Stomach (tissue), 4 donors: ENCODE measurements at regions not wholly inside any gene's neighbourhood (a gene's known extent, or its start where the extent isn't known, plus 50 kb on each side); places are given as distances from the start of the nearest gene placed in this dataset.

Experiments
- POLR2A ChIP-seq, 4 donors: fragments of 450-650 bp; IDR thresholded peaks; one replicate each; pipeline ENCODE4 v1.6.1; 2016; ENCODE audit warnings: antibody characterized with exemption in 4 of 4, control low read depth in 2 of 4, mild to moderate bottlenecking in 1 of 4, moderate library complexity in 1 of 4
- TF ChIP-seq, protein P1 (sequence below), 7 experiments: fragments of 450-650 bp in 4 of 7; fragments of 200-600 bp in 3 of 7; sonication (generic) in 3 of 7; IDR thresholded peaks; one replicate each; pipeline ENCODE4 v1.5.1; 2016 to 2019; ENCODE audit warnings: antibody characterized with exemption in 7 of 7, control low read depth in 2 of 7, mild to moderate bottlenecking in 1 of 7

DNA sequence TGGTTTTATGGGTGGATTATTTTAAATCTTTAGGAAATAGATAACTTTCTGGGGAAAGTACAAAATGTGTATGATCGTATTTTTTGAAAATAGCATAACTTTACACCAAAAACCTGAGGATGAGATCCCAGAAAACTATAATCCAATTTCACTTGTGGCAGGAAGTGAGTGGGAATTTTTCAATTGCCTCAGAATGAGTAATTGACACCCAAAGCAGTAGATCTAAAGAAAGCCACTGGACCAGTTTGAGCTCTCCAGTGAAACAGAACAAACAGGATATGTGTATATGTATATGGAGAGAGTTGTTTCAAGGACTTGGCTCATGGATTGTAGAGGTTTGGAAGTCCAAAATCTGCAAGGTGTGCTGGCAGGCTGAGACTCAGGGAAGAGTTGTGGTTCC, 109.2 kb upstream of the SHB start:
- TF ChIP-seq, protein P1, sequence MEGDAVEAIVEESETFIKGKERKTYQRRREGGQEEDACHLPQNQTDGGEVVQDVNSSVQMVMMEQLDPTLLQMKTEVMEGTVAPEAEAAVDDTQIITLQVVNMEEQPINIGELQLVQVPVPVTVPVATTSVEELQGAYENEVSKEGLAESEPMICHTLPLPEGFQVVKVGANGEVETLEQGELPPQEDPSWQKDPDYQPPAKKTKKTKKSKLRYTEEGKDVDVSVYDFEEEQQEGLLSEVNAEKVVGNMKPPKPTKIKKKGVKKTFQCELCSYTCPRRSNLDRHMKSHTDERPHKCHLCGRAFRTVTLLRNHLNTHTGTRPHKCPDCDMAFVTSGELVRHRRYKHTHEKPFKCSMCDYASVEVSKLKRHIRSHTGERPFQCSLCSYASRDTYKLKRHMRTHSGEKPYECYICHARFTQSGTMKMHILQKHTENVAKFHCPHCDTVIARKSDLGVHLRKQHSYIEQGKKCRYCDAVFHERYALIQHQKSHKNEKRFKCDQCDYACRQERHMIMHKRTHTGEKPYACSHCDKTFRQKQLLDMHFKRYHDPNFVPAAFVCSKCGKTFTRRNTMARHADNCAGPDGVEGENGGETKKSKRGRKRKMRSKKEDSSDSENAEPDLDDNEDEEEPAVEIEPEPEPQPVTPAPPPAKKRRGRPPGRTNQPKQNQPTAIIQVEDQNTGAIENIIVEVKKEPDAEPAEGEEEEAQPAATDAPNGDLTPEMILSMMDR (IDR thresholded peaks at IDR 0.05) = no peak
- TF ChIP-seq POLR2A (IDR thresholded peaks at IDR 0.05) = no peak
